Prostate gland (tissue), 2 donors: ENCODE measurements at regions not wholly inside any gene's neighbourhood (a gene's known extent, or its start where the extent isn't known, plus 50 kb on each side); places are given as distances from the start of the nearest gene placed in this dataset.

Source experiments
- CTCF ChIP-seq, 4 experiments: fragments of 200-600 bp in 2 of 4; fragments of 450-650 bp in 2 of 4; sonication (generic) in 2 of 4; IDR thresholded peaks; 1 replicate in 3 of 4; 2 replicates in 1 of 4; pipeline ENCODE4 v1.5.1; 2016 to 2019; ENCODE audit warnings: antibody characterized with exemption in 4 of 4, mild to moderate bottlenecking in 2 of 4, moderate library complexity in 2 of 4
- POLR2A ChIP-seq: fragments of 450-650 bp; IDR thresholded peaks from one replicate; pipeline ENCODE4 v1.6.1; 2016; ENCODE audit warnings: antibody characterized with exemption, mild to moderate bottlenecking
- POLR2AphosphoS5 ChIP-seq: sonication (generic); formaldehyde crosslinking; IDR thresholded peaks from one replicate; pipeline ENCODE4 v1.6.1; 2017; ENCODE audit warnings: antibody characterized with exemption

- TF ChIP-seq CTCF (IDR thresholded peaks at IDR 0.05) (no peak), POLR2AphosphoS5 (no peak), POLR2A (no peak)
These were observed 61.5 kb upstream of the API5 start for GRCh38 chr11:43250309-43250708.
